ENCODE measurements at regions not wholly inside any gene's neighbourhood (a gene's known extent, or its start where the extent isn't known, plus 50 kb on each side); places are given as distances from the start of the nearest gene placed in this dataset.

GRCh38 chr5:165149431-165149830 is 1644.0 kb downstream of the MAT2B start:
- no peak for DNase-seq (ENCODE audit: low spot score)

GRCh38 chr5:165152058-165152457 is 1646.6 kb downstream of the MAT2B start:
- TF ChIP-seq CTCF (IDR thresholded peaks at IDR 0.05; ENCODE audit: extremely low read depth, missing control alignments) = no peak

More at GRCh38 chr5:165149431-165149830, 1644.0 kb downstream of the MAT2B start:
- no peak for TF ChIP-seq CTCF (IDR thresholded peaks at IDR 0.05; ENCODE audit: extremely low read depth, missing control alignments)

GRCh38 chr5:165157219-165157618 is 1651.8 kb downstream of the MAT2B start:
- TF ChIP-seq CTCF (IDR thresholded peaks at IDR 0.05; ENCODE audit: extremely low read depth, missing control alignments) = no peak
- no peak for DNase-seq (ENCODE audit: low spot score)

More at GRCh38 chr5:165152058-165152457, 1646.6 kb downstream of the MAT2B start:
- no peak for DNase-seq (ENCODE audit: low spot score)

DNA sequence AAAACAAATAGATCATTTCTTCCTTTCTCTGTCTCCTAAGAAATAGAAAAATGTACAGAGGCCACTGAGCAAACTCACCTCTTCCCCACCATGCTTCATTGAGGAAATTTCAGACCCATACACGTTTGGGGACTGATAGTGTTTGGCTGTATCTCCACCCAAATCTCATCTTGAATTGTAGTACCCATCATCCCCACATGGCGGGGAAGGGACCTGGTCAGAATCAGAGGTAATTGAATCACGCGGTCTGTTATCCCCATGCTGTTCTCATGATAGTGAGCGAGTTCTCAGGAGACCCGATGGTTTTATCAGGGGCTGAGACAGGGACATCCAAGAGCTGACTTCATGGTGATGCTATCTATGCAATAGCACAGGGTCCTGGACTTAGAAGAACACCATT is 1655.8 kb downstream of the MAT2B start:
- no peak for TF ChIP-seq CTCF (IDR thresholded peaks at IDR 0.05; ENCODE audit: extremely low read depth, missing control alignments)
- no peak for DNase-seq (ENCODE audit: low spot score)

GRCh38 chr5:165163861-165164260 is 1658.4 kb downstream of the MAT2B start:
- no peak for DNase-seq (ENCODE audit: low spot score)
- TF ChIP-seq CTCF (IDR thresholded peaks at IDR 0.05; ENCODE audit: extremely low read depth, missing control alignments) = no peak

- TF ChIP-seq CTCF (IDR thresholded peaks at IDR 0.05; ENCODE audit: extremely low read depth, missing control alignments) = no peak
- DNase-seq (ENCODE audit: low spot score) = no peak
These were observed 1668.2 kb downstream of the MAT2B start for GRCh38 chr5:165173651-165174050.

DNA sequence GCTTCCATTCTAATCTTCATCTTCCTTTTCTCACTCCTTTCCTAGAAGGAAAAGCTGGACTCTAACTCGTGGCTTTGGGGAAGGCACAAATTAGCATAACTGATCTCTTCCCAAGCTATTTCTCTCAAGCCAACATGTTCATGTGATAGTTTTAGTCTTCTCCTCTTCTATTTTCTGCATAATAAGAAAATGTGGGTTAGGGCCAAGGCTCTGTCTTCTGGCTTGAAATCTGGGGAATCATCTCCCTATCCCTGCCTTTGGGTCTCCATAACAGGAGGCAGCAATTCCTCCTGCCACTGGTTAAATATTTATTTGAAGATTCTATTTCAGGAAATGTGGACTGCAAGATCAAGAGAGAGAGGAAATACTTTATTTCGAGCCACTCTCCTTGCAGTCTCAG is 1669.6 kb downstream of the MAT2B start:
- no peak for TF ChIP-seq CTCF (IDR thresholded peaks at IDR 0.05; ENCODE audit: extremely low read depth, missing control alignments)
- no peak for DNase-seq (ENCODE audit: low spot score)
